Activated naive CD8-positive, alpha-beta T cell (primary cell): ENCODE measurements at regions not wholly inside any gene's neighbourhood (a gene's known extent, or its start where the extent isn't known, plus 50 kb on each side); places are given as distances from the start of the nearest gene placed in this dataset.

Experiments used
- H3K27ac Mint-ChIP-seq: one replicate; pipeline ENCODE4 v1.8.0; 2021; ENCODE audit warnings: mixed read lengths
- H3K27me3 Mint-ChIP-seq: one replicate; pipeline ENCODE4 v1.8.0; 2021; ENCODE audit warnings: mixed read lengths
- H3K36me3 Mint-ChIP-seq: one replicate; pipeline ENCODE4 v1.8.0; 2021; ENCODE audit warnings: mixed read lengths
- H3K4me1 Mint-ChIP-seq: one replicate; pipeline ENCODE4 v1.8.0; 2021; ENCODE audit warnings: low read depth, mixed read lengths
- H3K4me3 Mint-ChIP-seq: one replicate; pipeline ENCODE4 v1.8.0; 2021; ENCODE audit warnings: mild to moderate bottlenecking, mixed read lengths
- H3K9me3 Mint-ChIP-seq: one replicate; pipeline ENCODE4 v1.8.0; 2021; ENCODE audit warnings: low read depth, mixed read lengths

DNA sequence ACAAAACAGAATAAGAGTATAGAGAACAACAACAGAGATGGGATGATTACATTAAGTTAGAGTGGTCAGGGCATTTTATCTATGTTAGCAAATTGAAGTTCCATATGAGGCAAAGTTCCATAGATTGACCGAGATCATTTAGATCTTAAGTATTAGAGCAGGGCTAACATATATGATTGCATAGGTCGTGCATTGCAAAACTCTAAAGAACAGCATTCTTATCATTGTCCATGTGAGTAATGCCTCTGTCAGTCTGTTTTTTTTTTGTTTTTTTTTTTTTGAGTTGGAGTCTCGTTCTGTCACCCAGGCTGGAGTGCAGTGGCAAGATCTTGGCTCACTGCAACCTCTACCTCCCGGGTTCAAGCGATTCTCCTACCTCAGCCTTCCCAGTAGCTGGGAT is 341.7 kb upstream of the KCNH8 start:
- Mint-ChIP-seq H3K4me3 (no peak overlapping the region), H3K27ac (no peak overlapping the region), H3K27me3 (no peaks in the 10 kb centered on the region), H3K9me3 (peaks cover 4% of the 10 kb centered on the region), H3K36me3 (no peaks in the 10 kb centered on the region), H3K4me1 (peaks cover 11% of the 10 kb centered on the region)

DNA sequence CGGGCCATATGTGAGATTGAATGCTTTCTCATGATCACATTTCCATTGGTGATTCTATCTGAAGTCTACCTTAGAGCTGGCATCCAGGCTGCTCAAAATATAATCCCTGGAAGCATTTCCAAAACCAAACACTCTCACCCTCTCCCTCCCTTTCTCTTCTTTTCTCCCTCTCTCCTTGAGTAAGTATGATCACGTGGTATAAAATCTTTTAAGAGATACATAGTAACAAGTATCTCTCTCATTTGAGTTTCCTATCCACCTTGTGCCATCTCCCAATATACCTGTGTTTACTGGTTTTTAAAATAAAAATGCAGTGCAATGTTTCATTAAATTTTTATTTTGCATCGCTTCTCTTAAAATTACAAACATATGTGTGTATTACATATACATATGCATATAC is 350.9 kb upstream of the KCNH8 start:
- Mint-ChIP-seq H3K4me1 (peaks cover 2% of the 10 kb centered on the region), H3K27ac (no peak overlapping the region), H3K27me3 (no peaks in the 10 kb centered on the region), H3K9me3 (no peaks in the 10 kb centered on the region), H3K4me3 (no peak overlapping the region), H3K36me3 (peaks cover 3% of the 10 kb centered on the region)

DNA sequence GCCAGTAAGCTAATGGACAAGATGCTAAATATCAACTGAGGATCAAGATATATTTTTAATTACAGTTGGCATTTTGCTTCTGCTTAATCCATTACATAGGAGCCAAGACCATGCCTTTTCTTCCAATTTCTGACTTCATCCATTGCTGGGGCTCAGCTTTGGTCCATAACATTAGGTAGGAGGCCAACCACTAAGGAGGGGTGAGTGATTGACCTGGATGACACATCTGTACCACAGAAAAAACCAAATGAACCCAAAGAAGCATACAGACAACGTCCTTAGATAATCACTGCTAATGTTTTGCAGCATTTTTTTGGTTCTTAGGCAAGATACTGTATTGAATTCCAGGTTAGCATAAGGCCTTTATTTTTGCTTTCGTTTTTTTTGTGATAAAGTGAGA is 353.2 kb upstream of the KCNH8 start:
- Mint-ChIP-seq H3K4me1 (peaks cover 3% of the 10 kb centered on the region), H3K27ac (no peak overlapping the region), H3K27me3 (no peaks in the 10 kb centered on the region), H3K9me3 (no peaks in the 10 kb centered on the region), H3K36me3 (peaks cover 3% of the 10 kb centered on the region), H3K4me3 (no peak overlapping the region)

DNA sequence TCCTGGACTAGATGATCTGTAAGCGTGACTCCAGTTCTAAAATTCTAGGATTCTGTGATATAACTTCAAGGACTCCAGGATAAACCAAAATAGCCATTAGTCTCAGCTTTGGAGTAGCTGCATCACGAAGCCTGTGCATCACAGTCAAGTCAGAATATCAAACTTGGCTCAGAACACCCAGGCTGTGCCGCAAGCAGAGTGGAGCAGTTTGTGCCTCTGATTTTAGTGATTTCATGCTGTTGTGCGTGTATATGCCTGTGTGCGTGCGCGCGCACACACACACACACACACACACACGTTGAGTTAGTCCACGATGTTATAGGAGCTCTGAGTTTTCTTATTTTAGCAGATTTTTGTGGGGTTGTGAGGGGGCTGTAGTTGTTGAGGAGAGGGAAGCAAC is 356.6 kb upstream of the KCNH8 start:
- no peaks in the 10 kb centered on the region for H3K36me3 Mint-ChIP-seq
- no peak overlapping the region for H3K4me3 Mint-ChIP-seq
- no peaks in the 10 kb centered on the region for H3K9me3 Mint-ChIP-seq
- H3K27me3 Mint-ChIP-seq: no peaks in the 10 kb centered on the region
- H3K4me1 Mint-ChIP-seq: peaks cover 5% of the 10 kb centered on the region
- no peak overlapping the region for H3K27ac Mint-ChIP-seq

DNA sequence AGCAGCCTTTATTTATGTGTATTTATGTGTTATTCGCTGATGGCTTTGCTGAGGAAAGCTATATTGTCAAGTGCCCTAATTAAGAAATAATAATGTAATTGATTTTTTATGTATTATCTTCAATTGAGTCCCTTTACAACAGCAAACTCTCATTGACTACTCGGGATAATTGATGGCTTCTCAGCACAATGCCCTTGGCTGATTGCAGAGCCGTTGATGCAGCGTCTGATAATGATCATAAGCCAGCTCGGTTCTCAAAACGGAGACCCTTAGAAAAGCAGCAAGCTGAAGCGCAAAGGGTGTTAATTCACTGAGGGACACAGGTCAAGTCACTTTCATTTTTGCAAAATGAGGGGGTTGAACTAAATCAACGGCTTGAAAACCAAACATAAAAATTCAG is 357.1 kb upstream of the KCNH8 start:
- no peak overlapping the region for H3K4me3 Mint-ChIP-seq
- H3K27ac Mint-ChIP-seq: no peak overlapping the region
- H3K9me3 Mint-ChIP-seq: no peaks in the 10 kb centered on the region
- no peaks in the 10 kb centered on the region for H3K36me3 Mint-ChIP-seq
- H3K4me1 Mint-ChIP-seq: peaks cover 4% of the 10 kb centered on the region
- H3K27me3 Mint-ChIP-seq: no peaks in the 10 kb centered on the region

DNA sequence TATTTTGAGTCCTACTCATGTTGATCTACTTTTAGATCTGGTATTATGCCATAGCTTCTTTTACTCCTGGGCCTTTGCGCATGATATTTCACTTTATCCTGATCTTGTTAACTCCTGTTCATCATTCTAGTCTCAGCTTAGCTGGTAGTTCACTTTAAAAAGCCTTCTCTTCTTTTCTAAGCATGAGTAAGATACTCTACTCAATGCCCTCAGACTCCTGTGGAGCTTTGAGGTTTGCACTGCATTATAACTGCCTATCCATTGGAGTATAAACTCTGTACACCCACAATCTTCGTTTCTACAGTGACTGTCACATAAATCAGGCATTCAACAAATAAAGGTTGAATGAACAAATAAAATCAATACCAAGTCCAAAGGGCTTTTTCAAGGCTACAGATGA is 357.9 kb upstream of the KCNH8 start:
- Mint-ChIP-seq H3K4me1 (peaks cover 4% of the 10 kb centered on the region), H3K27ac (no peak overlapping the region), H3K27me3 (no peaks in the 10 kb centered on the region), H3K9me3 (no peaks in the 10 kb centered on the region), H3K4me3 (no peak overlapping the region), H3K36me3 (no peaks in the 10 kb centered on the region)

DNA sequence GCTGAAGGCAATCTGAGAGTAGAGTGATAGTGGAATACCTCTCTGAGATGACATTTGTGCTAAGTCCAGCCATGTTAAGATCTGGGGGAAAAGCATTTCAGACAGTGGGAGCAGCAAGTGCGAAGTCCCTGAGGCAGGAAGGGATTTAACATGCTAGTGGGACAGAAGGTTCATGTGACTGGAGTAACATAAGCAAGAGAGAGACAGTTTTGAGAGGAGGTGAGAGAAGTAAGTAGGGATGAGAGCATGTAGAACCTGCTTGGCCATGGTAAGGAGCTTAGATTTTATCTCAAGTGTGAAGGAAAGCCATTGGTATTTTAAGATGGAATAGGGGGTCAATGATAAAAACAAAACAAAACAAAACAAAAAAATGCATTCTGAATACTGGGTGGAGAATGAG is 358.6 kb upstream of the KCNH8 start:
- Mint-ChIP-seq H3K27ac (no peak overlapping the region), H3K4me3 (no peak overlapping the region), H3K36me3 (no peaks in the 10 kb centered on the region), H3K4me1 (peaks cover 4% of the 10 kb centered on the region), H3K9me3 (no peaks in the 10 kb centered on the region), H3K27me3 (no peaks in the 10 kb centered on the region)

DNA sequence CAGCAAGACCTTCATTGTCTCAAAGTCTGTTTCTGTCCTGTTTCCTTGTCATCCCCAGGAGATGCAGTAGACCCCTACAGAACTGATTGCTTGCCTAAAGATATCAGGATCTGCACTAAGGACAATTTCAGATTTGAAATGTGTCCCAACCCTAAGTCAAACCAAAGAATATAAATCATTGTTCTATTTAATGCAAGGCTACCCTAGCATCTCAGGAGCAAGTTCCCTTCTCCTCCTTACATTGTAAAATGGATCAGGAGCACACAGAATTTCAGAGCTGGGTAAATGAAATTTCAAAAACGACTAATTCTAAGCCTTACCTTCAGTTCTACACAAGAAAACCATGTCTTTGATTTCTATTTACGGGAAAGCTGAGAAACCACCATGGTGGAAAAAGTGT is 360.9 kb upstream of the KCNH8 start:
- Mint-ChIP-seq H3K9me3 (peaks cover 8% of the 10 kb centered on the region), H3K4me3 (no peak overlapping the region), H3K4me1 (peaks cover 8% of the 10 kb centered on the region), H3K27me3 (no peaks in the 10 kb centered on the region), H3K27ac (no peak overlapping the region), H3K36me3 (no peaks in the 10 kb centered on the region)

DNA sequence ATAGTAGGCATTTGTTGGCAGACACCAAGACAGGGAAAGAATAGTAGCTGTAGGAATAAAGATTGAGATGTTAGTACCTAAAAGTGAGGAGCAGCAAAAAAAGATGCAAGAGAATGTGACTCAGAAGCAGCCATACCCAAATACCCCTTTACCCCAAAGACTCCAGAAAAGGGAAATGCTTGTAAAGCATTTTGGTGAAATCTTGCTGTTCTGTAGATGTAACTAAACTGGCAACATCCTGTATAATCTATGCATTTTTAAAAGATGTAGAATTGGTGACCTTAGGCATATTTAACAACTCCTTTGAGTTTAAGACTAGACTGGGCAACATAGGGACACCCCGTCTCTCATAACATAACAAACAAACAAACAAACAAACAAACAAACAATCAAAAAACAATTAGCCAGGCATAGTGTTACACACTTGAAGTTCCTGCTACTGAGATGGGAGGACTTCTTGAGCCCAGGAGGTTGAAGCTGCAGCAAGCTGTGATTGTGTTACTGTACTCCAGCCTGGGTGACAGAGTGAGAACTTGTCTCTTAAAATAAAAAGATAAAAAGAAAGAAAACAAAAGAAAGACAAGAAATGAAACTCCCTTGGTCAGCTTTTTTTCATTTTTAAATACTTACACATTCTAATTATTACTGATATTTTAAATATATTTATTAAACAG is 361.5 kb upstream of the KCNH8 start:
- Mint-ChIP-seq H3K4me3 (no peak overlapping the region), H3K9me3 (peaks cover 8% of the 10 kb centered on the region), H3K36me3 (no peaks in the 10 kb centered on the region), H3K4me1 (peaks cover 13% of the 10 kb centered on the region), H3K27me3 (no peaks in the 10 kb centered on the region), H3K27ac (no peak overlapping the region)

DNA sequence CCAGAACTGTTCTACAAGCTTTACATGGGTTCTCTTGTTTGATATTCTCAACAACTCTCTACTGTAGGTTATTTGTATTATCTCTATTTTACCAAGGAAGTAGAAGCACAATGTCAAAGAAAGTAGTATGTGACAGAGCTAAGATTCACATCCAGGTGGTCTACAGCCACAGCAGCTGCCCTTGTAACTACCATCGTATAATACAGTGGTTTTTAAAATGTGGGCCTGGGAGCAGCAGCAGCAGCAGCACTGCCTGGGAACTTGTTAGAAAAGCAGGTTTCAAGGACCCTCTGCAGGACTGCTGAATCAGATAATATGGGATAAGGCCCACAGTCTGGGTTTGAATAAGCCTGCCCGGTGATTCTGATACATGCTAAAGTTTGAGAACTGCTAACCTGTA is 357.1 kb upstream of the SATB1 start:
- peaks cover 47% of the 10 kb centered on the region for H3K4me1 Mint-ChIP-seq
- no peak overlapping the region for H3K27ac Mint-ChIP-seq
- no peak overlapping the region for H3K4me3 Mint-ChIP-seq
- peaks cover 8% of the 10 kb centered on the region for H3K9me3 Mint-ChIP-seq
- H3K27me3 Mint-ChIP-seq: no peaks in the 10 kb centered on the region
- no peaks in the 10 kb centered on the region for H3K36me3 Mint-ChIP-seq

DNA sequence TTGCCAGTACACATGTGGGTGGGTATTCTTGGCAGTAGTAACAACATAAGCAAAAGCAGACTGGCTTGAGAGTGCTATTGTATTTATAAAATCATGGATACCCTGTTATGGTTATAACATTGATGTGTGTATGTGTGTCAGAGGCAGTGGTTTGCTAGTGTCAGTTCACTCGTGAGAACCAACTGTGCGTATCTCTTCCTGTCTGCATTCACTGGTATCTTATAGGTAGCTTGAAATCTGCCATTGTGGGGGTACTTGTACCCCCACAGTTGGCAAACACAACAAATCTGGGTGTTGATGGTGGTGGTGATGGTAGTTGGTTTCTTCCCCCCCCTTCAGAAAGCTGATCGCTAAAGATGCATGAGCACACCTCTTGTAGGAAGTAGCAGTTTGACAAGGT is 355.8 kb upstream of the SATB1 start:
- Mint-ChIP-seq H3K36me3 (peaks cover 2% of the 10 kb centered on the region), H3K27me3 (no peaks in the 10 kb centered on the region), H3K4me3 (peak overlapping the region; percentile 78), H3K27ac (peak overlapping the region; percentile 65), H3K9me3 (peaks cover 8% of the 10 kb centered on the region), H3K4me1 (peaks cover 45% of the 10 kb centered on the region)

DNA sequence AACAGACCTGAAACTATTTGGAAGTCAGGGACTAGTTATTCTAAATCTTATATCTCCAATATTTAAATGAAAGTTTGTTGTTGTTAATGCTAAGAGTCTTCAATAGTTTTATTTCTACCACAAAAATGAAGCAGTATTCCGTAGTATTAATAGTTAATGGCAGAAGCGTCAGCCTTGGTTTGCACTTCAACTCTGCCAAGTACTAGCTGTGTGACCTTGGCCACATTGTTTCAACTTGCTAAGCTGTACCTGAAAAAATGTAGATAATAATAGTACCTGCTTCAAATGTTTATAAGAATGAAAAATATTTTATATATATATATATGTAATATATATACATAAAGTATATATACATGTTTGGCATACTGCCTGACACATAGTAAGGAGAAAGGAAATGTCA is 354.6 kb upstream of the SATB1 start:
- Mint-ChIP-seq H3K27me3 (no peaks in the 10 kb centered on the region), H3K4me1 (peaks cover 51% of the 10 kb centered on the region), H3K36me3 (peaks cover 2% of the 10 kb centered on the region), H3K27ac (no peak overlapping the region), H3K4me3 (no peak overlapping the region), H3K9me3 (peaks cover 8% of the 10 kb centered on the region)

DNA sequence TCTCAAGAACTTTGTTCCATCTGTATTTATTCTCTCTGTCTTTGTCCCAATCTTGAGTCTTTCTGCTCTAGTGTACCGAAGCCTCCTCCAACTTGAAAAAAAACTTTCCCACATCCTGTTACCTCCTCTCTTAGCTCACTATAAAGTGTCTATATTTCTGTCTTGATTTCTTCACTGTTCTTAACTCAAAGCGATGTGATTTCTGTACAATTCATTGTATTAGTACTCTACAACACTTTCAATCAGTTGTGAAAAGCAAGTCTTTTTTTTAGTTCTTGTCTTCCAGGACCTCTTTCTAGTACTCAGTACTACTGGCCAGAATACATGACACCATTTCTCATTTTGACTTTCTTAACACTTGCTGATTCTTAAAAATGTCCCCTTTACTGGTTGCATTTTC is 353.5 kb upstream of the SATB1 start:
- H3K4me1 Mint-ChIP-seq: peaks cover 61% of the 10 kb centered on the region
- peak overlapping the region; percentile 85 for H3K27ac Mint-ChIP-seq
- peaks cover 2% of the 10 kb centered on the region for H3K36me3 Mint-ChIP-seq
- H3K27me3 Mint-ChIP-seq: no peaks in the 10 kb centered on the region
- H3K4me3 Mint-ChIP-seq: peak overlapping the region; percentile 55
- H3K9me3 Mint-ChIP-seq: peaks cover under 1% of the 10 kb centered on the region

DNA sequence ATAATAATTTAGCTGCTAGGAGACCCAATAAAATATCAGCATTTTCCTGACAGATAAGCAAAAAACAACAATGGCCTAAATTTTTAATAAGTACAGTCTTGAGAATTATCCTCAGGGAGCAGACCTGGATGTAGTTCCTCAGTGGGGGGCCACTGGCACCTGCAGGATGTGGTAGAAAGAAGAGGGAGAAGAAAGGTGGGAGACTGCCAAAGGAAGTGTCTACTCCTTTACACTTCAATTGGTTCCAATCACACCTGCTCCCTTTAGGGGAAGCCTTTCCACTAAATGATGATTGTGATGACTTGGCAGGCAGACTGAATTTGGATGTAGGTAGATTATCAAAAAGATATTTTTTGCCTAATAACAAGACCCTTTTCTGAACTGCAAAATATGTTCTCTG is 353.0 kb upstream of the SATB1 start:
- Mint-ChIP-seq H3K36me3 (peaks cover 2% of the 10 kb centered on the region), H3K27ac (no peak overlapping the region), H3K4me1 (peaks cover 66% of the 10 kb centered on the region), H3K27me3 (no peaks in the 10 kb centered on the region), H3K9me3 (no peaks in the 10 kb centered on the region), H3K4me3 (no peak overlapping the region)

DNA sequence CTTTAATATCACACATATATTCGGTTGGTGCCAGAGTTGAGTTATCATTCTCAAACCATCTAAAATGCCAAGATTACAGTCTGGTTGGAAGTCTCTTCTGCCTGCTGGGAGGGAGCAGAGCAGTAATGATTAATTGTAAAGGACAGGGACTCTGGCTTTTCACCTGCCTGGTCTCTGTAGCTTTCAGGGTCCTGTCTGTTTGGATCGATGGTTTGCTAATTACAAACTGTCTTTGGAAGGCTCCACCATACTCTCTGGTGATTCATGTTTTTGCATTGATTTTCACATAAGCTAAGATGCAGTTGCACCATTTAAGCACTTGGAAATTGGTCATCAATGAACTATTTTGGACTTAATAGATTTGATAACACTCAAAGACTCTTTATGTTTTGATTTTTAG is 350.4 kb upstream of the SATB1 start:
- H3K4me1 Mint-ChIP-seq: peaks cover 58% of the 10 kb centered on the region

DNA sequence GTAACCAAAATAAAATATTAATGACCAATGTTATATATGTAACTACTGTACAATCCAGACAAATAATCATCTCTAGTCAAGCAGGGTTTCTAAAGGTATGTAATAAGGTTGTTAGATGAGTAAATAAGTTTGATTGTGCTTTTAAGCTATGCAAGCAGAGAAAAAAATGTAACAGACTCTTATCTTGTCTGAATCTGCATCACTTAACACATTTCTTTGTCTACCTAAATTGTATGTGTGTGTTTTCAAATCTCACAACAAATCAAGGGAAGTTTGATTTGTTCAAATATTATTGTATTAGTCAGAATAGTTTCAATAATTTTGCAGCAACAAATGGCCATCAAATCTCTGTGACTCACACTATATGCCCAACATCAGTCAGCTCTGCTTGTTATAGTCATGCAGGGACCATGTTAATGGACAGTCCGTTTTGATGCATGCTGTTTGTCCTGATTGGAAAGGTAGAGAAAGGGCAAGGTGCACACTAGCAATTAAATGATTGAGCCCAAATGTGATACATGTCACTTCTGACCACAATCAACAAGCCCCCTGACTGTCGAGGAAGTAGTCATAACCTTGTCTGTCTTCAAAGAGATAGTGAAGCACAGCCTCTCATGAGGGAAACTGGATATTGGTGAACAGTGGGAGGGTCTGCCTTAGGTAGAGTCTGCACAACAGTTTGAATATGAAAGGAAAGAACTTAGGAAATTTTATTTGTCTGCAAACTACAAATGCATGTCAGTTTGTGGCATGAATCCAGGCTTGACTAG is 349.4 kb upstream of the SATB1 start:
- no peaks in the 10 kb centered on the region for H3K9me3 Mint-ChIP-seq
- H3K36me3 Mint-ChIP-seq: peaks cover 2% of the 10 kb centered on the region
- no peak overlapping the region for H3K27ac Mint-ChIP-seq
- H3K4me3 Mint-ChIP-seq: no peak overlapping the region
- H3K27me3 Mint-ChIP-seq: no peaks in the 10 kb centered on the region
- H3K4me1 Mint-ChIP-seq: peaks cover 57% of the 10 kb centered on the region

More for the DNA sequence above, 350.4 kb upstream of the SATB1 start:
- Mint-ChIP-seq H3K9me3 (no peaks in the 10 kb centered on the region), H3K4me3 (no peak overlapping the region), H3K27ac (no peak overlapping the region), H3K36me3 (peaks cover 2% of the 10 kb centered on the region), H3K27me3 (no peaks in the 10 kb centered on the region)
